ENCODE measurements at regions not wholly inside any gene's neighbourhood (a gene's known extent, or its start where the extent isn't known, plus 50 kb on each side); places are given as distances from the start of the nearest gene placed in this dataset.

DNA sequence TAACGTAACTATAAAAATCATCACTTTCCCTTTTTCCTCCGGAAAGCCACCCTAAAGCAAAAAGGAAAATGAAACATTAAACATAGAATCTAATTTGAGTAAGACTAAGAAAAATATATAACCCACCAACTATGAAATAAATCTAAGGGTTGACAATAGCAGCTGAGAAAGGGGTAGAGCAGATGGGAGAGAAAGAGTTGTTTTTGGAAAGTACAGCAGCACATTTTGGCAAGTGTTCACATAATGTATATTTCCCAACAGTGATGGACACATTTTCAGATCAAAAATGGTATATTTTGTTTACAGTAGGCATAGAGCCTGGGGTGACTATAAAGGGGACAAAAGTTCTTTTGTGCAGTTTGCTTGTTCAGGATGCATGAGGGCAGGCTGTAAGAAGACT is 1287.4 kb upstream of the B3GALT2 start:
- H3K4me1 ChIP-seq (ENCODE audit: control insufficient read depth in 1 of 2, insufficient read depth in 2 of 2, low read length in 2 of 2), result no peaks in the 10 kb centered on the region
- no peak for DNase-seq (ENCODE audit: low read depth, low spot score)
- no peaks in the 10 kb centered on the region for H3K27me3 ChIP-seq (ENCODE audit: insufficient read depth, low read length)
- no peaks in the 10 kb centered on the region for H4K20me1 ChIP-seq (ENCODE audit: insufficient read depth)
- ATAC-seq, result no peak
- TF ChIP-seq SRF (IDR thresholded peaks at IDR 0.05; ENCODE audit: low read depth) (no peak), RAD21 (IDR thresholded peaks at IDR 0.05; ENCODE audit: low read depth) (no peak), ATF3 (IDR thresholded peaks at IDR 0.05) (no peak), SP1 (IDR thresholded peaks at IDR 0.05; ENCODE audit: low read depth) (no peak), EGR1 (IDR thresholded peaks at IDR 0.05; ENCODE audit: low read depth) (no peak), ZFX (IDR thresholded peaks at IDR 0.05) (no peak), ELF1 (IDR thresholded peaks at IDR 0.05; ENCODE audit: borderline replicate concordance, low read depth) (no peak), EZH2 (IDR thresholded peaks at IDR 0.05) (no peak), TCF7L2 (IDR thresholded peaks at IDR 0.05; ENCODE audit: borderline replicate concordance, extremely low read depth, insufficient read depth, insufficient read length) (no peak), CBX3 (IDR thresholded peaks at IDR 0.05; ENCODE audit: low read depth) (no peak), EZH2phosphoT487 (IDR thresholded peaks at IDR 0.05; ENCODE audit: borderline replicate concordance) (no peak), SIN3A (IDR thresholded peaks at IDR 0.05; ENCODE audit: low read depth) (no peak), JUND (IDR thresholded peaks at IDR 0.05) (no peak), FOSL1 (IDR thresholded peaks at IDR 0.05; ENCODE audit: low read depth) (no peak), ZBTB33 (IDR thresholded peaks at IDR 0.05; ENCODE audit: extremely low read depth, insufficient replicate concordance, low read length) (no peak), POLR2AphosphoS5 (IDR thresholded peaks at IDR 0.05; ENCODE audit: low read depth, low read length) (no peak), REST (IDR thresholded peaks at IDR 0.05; ENCODE audit: low read depth) (no peak)
- no peaks in the 10 kb centered on the region for H3K9me3 ChIP-seq (ENCODE audit: control insufficient read depth in 1 of 2, insufficient read depth in 1 of 2, low read depth in 1 of 2, low read length in 2 of 2)
- no peak overlapping the region for H3K27ac ChIP-seq (ENCODE audit: low read depth, low read length)
- CTCF ChIA-PET, result no interaction called here
- POLR2A ChIA-PET, result no interaction called here
- intact Hi-C loops (cut with micrococcal nuclease), result no loop called here
- H2AFZ ChIP-seq (ENCODE audit: low read depth, low read length, poor library complexity, severe bottlenecking), result no peak overlapping the region
- H3K4me3 ChIP-seq (replicated peaks in 1 of 2; ENCODE audit: low read depth in 1 of 2, low read length in 2 of 2), result no peak overlapping the region
- BruUV-seq (replicated peaks), result no TSS peak
- H3K4me2 ChIP-seq (ENCODE audit: low read length), result no peak overlapping the region
- no peaks in the 10 kb centered on the region for H3K79me2 ChIP-seq (ENCODE audit: insufficient read depth, low read length)
- H3K9ac ChIP-seq (ENCODE audit: low read length), result no peak overlapping the region
- RAD21 ChIA-PET (ENCODE audit: low non-redundant PET in 1 of 2, low total read pairs in 2 of 2, uncharacterized antibody in 2 of 2, unreplicated experiment in 2 of 2), result no interaction called here
- H3K36me3 ChIP-seq (ENCODE audit: control insufficient read depth in 1 of 2, insufficient read depth in 2 of 2, low read length in 2 of 2), result no peaks in the 10 kb centered on the region
- H3K9me2 ChIP-seq (ENCODE audit: insufficient read depth), result no peaks in the 10 kb centered on the region

Measured in HCT116 (cell line).